Smooth muscle cell (in vitro differentiated cells): ENCODE measurements at regions not wholly inside any gene's neighbourhood (a gene's known extent, or its start where the extent isn't known, plus 50 kb on each side); places are given as distances from the start of the nearest gene placed in this dataset.
"Not testable (repeated sequence)": the region's sequence is repeated elsewhere in the genome, so short reads cannot be mapped to it uniquely, and the experiment has no call there.

Source experiments
- DNase-seq: peaks from one replicate; lab custom pipeline; 2025; ENCODE audit not compliant: unreplicated experiment; lab: John Stamatoyannopoulos, UW
- H2AFZ ChIP-seq: fragments of 200-600 bp; sonication (generic); 2 replicates; pipeline ENCODE4 v1.6.0; 2016; ENCODE audit warnings: antibody characterized with exemption, low read depth, mild to moderate bottlenecking
- H3F3A ChIP-seq: fragments of 200-600 bp; sonication (generic); 2 replicates; pipeline ENCODE4 v1.6.0; 2017; ENCODE audit warnings: antibody characterized with exemption, low read depth
- H3K27ac ChIP-seq: fragments of 200-600 bp; sonication (generic); 2 replicates; pipeline ENCODE4 v1.5.1; 2016; ENCODE audit warnings: low read depth, mild to moderate bottlenecking
- H3K27me3 ChIP-seq: fragments of 200-600 bp; sonication (generic); 2 replicates; pipeline ENCODE4 v1.6.1; 2016; ENCODE audit warnings: low read depth, mild to moderate bottlenecking
- H3K36me3 ChIP-seq: fragments of 200-600 bp; sonication (generic); 2 replicates; pipeline ENCODE4 v1.5.1; 2016; ENCODE audit warnings: low read depth
- H3K4me1 ChIP-seq: fragments of 200-600 bp; sonication (generic); 2 replicates; pipeline ENCODE4 v1.5.1; 2016; ENCODE audit warnings: low read depth
- H3K4me2 ChIP-seq: fragments of 200-600 bp; sonication (generic); 2 replicates; pipeline ENCODE4 v1.6.0; 2016; ENCODE audit warnings: mild to moderate bottlenecking
- H3K4me3 ChIP-seq: fragments of 200-600 bp; sonication (generic); 2 replicates; pipeline ENCODE4 v1.5.1; 2016; ENCODE audit warnings: mild to moderate bottlenecking
- H3K79me2 ChIP-seq: fragments of 200-600 bp; sonication (generic); 2 replicates; pipeline ENCODE4 v1.6.0; 2016; ENCODE audit warnings: low read depth, mild to moderate bottlenecking
- H3K9ac ChIP-seq: fragments of 200-600 bp; sonication (generic); 2 replicates; pipeline ENCODE4 v1.6.0; 2016; ENCODE audit warnings: low read depth
- H3K9me3 ChIP-seq: fragments of 200-600 bp; sonication (generic); replicated peaks from 2 replicates; pipeline ENCODE4 v1.5.1; 2016; ENCODE audit warnings: low read depth
- H4K20me1 ChIP-seq: fragments of 200-600 bp; sonication (generic); 2 replicates; pipeline ENCODE4 v1.6.0; 2016; ENCODE audit warnings: low read depth
- WGBS: methylation state at CpG from one replicate; pipeline ENCODE4 v1.1.7; 2016; ENCODE audit warnings: low lambda C conversion rate; 5-methylcytosine and 5-hydroxymethylcytosine counted together
- TF ChIP-seq, protein P1 (sequence below): fragments of 200-600 bp; sonication (generic); IDR thresholded peaks from 2 replicates; pipeline ENCODE4 v1.5.1; 2017; ENCODE audit warnings: borderline replicate concordance, mild to moderate bottlenecking, antibody characterized with exemption; ENCODE audit not compliant: insufficient read depth, poor library complexity, severe bottlenecking

DNA sequence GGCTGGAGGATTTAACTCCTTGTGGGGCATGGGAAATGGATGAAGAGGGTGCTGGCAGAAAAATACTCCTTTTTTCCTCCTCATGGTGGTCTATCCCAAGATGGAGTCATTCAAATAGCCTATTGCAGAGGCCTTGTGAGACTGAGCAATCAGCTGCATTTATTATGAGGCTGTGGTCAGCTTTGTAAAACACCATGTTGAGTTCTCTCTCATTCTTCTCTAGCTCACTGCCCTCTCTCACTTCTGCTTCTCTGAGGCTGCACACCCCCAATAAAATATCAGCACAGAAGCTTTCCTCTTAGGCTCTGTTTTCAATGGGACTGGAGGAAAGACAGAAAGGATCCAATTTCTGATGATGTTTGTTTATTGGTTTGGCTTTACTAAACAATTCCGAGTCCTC, 467.1 kb downstream of the ADCYAP1 start:
- H3K9me3 ChIP-seq: no peaks in the 10 kb centered on the region
- TF ChIP-seq, protein P1, sequence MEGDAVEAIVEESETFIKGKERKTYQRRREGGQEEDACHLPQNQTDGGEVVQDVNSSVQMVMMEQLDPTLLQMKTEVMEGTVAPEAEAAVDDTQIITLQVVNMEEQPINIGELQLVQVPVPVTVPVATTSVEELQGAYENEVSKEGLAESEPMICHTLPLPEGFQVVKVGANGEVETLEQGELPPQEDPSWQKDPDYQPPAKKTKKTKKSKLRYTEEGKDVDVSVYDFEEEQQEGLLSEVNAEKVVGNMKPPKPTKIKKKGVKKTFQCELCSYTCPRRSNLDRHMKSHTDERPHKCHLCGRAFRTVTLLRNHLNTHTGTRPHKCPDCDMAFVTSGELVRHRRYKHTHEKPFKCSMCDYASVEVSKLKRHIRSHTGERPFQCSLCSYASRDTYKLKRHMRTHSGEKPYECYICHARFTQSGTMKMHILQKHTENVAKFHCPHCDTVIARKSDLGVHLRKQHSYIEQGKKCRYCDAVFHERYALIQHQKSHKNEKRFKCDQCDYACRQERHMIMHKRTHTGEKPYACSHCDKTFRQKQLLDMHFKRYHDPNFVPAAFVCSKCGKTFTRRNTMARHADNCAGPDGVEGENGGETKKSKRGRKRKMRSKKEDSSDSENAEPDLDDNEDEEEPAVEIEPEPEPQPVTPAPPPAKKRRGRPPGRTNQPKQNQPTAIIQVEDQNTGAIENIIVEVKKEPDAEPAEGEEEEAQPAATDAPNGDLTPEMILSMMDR: no peak
- no peaks in the 10 kb centered on the region for H3F3A ChIP-seq
- H3K9ac ChIP-seq: no peak overlapping the region
- H2AFZ ChIP-seq: no peak overlapping the region
- no peaks in the 10 kb centered on the region for H3K4me1 ChIP-seq
- no peaks in the 10 kb centered on the region for H4K20me1 ChIP-seq
- WGBS: 89% methylated on average over 1 of the region's 1 CpG
- no peak overlapping the region for H3K27ac ChIP-seq
- H3K27me3 ChIP-seq: no peaks in the 10 kb centered on the region
- H3K4me2 ChIP-seq: no peak overlapping the region
- no peaks in the 10 kb centered on the region for H3K36me3 ChIP-seq
- DNase-seq: no peak
- no peak overlapping the region for H3K4me3 ChIP-seq
- H3K79me2 ChIP-seq: no peaks in the 10 kb centered on the region

GRCh38 chr18:1383465-1383864, 478.8 kb downstream of the ADCYAP1 start:
- Histone ChIP-seq H3K79me2 (no peaks in the 10 kb centered on the region), H3K27me3 (no peaks in the 10 kb centered on the region), H3K9ac (no peak overlapping the region), H3K9me3 (no peaks in the 10 kb centered on the region), H2AFZ (no peak overlapping the region), H3F3A (no peaks in the 10 kb centered on the region), H3K36me3 (no peaks in the 10 kb centered on the region), H4K20me1 (no peaks in the 10 kb centered on the region), H3K4me3 (no peak overlapping the region), H3K4me1 (no peaks in the 10 kb centered on the region), H3K27ac (no peak overlapping the region), H3K4me2 (no peak overlapping the region)
- DNase-seq: no peak
- TF ChIP-seq, protein P1: no peak
- WGBS: 83% methylated on average over 3 of the region's 3 CpGs

GRCh38 chr18:1388468-1388867, 483.8 kb downstream of the ADCYAP1 start:
- H2AFZ ChIP-seq, H3K9me3 ChIP-seq, H3K4me2 ChIP-seq, H3K4me1 ChIP-seq, DNase-seq, H3K27ac ChIP-seq, H3K79me2 ChIP-seq, H3K27me3 ChIP-seq, H4K20me1 ChIP-seq, H3K9ac ChIP-seq, H3K36me3 ChIP-seq, H3F3A ChIP-seq, H3K4me3 ChIP-seq: not testable (repeated sequence)

GRCh38 chr18:1392046-1392445, 487.4 kb downstream of the ADCYAP1 start:
- H3K4me1 ChIP-seq: no peaks in the 10 kb centered on the region
- TF ChIP-seq, protein P1: no peak
- DNase-seq: no peak
- H2AFZ ChIP-seq: no peak overlapping the region
- H3K9me3 ChIP-seq: no peaks in the 10 kb centered on the region
- H3K4me2 ChIP-seq: no peak overlapping the region
- no peaks in the 10 kb centered on the region for H4K20me1 ChIP-seq
- H3K36me3 ChIP-seq: no peaks in the 10 kb centered on the region
- no peaks in the 10 kb centered on the region for H3F3A ChIP-seq
- no peak overlapping the region for H3K9ac ChIP-seq
- no peaks in the 10 kb centered on the region for H3K79me2 ChIP-seq
- no peak overlapping the region for H3K4me3 ChIP-seq
- no peaks in the 10 kb centered on the region for H3K27me3 ChIP-seq
- 77% methylated on average over 3 of the region's 3 CpGs for WGBS
- H3K27ac ChIP-seq: no peak overlapping the region
